ENCODE measurements at regions not wholly inside any gene's neighbourhood (a gene's known extent, or its start where the extent isn't known, plus 50 kb on each side); places are given as distances from the start of the nearest gene placed in this dataset.

DNA sequence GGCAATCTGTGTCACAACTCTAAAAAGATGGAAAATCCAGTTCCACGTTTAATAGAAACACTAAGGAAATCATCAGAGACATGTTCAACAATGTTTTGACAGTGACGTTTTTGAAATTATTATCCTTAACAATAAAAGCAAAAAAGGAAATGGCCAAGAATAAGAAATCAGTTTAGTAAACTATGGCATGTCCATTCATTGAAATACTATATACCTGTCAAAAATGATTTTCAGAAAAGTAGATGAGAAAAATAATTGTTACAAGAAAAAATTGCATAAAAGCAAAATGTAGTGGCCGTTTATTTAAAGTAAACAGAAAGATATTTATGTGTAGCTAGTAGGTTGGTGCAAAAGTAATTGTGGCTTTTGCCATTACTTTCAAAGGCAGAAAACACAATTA lies 345.4 kb upstream of the NPSR1 start:
- no peak for TF ChIP-seq ZNF274 (IDR thresholded peaks at IDR 0.05; ENCODE audit: low read depth, low read length)
- TF ChIP-seq YY1 (IDR thresholded peaks at IDR 0.05; ENCODE audit: insufficient read depth, insufficient read length), result no peak
- no peak for TF ChIP-seq SUZ12 (IDR thresholded peaks at IDR 0.05; ENCODE audit: extremely low read depth, insufficient read depth, insufficient read length)
- H3K36me3 ChIP-seq (ENCODE audit: insufficient read depth, insufficient read length, low read length), result no peaks in the 10 kb centered on the region
- H3K9ac ChIP-seq (ENCODE audit: insufficient read length, low read depth), result no peak overlapping the region
- H3K4me3 ChIP-seq (ENCODE audit: insufficient read length, low read depth), result no peak overlapping the region
- DNase-seq (ENCODE audit: low read depth, low spot score), result no peak
- no peaks in the 10 kb centered on the region for H3K27me3 ChIP-seq (ENCODE audit: insufficient read depth, insufficient read length)
- no peaks in the 10 kb centered on the region for H3K4me1 ChIP-seq (ENCODE audit: insufficient read depth, insufficient read length)
- H3K9me3 ChIP-seq (ENCODE audit: insufficient read depth, low read length), result peaks cover 27% of the 10 kb centered on the region

DNA sequence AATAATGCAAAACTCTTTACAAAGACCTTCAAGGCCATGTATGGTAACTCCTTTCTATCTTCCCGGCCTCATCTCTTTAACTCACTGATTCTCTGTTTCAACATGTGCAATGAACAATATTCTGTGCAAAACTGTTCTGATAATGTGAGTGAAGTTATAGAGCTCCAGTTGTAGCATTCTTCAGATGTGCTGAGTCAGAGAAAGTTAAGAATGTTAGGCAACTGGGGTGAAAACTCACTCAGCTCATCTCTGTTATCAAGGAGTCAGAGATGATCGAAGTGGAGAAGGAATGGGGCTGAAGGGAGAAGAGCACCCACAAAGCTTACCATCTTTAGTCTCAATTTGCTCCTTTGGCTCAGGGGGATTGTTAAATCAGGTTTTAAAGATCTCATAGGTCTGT lies 344.7 kb upstream of the NPSR1 start:
- Histone ChIP-seq H3K9me3 (ENCODE audit: insufficient read depth, low read length) (peaks cover 27% of the 10 kb centered on the region), H3K4me1 (ENCODE audit: insufficient read depth, insufficient read length) (no peaks in the 10 kb centered on the region), H3K36me3 (ENCODE audit: insufficient read depth, insufficient read length, low read length) (no peaks in the 10 kb centered on the region), H3K4me3 (ENCODE audit: insufficient read length, low read depth) (no peak overlapping the region), H3K9ac (ENCODE audit: insufficient read length, low read depth) (no peak overlapping the region), H3K27me3 (ENCODE audit: insufficient read depth, insufficient read length) (no peaks in the 10 kb centered on the region)
- DNase-seq (ENCODE audit: low read depth, low spot score), result no peak
- TF ChIP-seq ZNF274 (IDR thresholded peaks at IDR 0.05; ENCODE audit: low read depth, low read length), result no peak
- TF ChIP-seq SUZ12 (IDR thresholded peaks at IDR 0.05; ENCODE audit: extremely low read depth, insufficient read depth, insufficient read length), result no peak
- TF ChIP-seq YY1 (IDR thresholded peaks at IDR 0.05; ENCODE audit: insufficient read depth, insufficient read length), result no peak

DNA sequence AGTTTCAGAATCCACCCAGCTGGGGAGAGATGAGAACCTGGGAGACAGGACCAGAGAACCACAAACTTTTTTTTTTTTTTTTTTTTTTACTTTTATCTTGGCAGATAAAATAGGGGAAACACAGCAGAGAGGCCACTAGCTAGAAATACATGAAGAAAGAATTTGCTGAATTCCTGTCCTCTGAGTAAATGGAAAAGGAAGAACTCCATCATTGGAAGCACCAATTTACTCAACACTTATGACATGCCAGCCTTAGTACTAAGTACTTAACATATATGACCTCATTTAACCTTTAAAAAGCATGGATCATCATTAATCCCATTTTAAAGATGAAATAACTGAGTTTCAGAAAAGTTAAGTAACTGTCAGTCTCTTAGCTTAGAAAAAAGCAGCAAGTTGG lies 343.0 kb upstream of the NPSR1 start:
- Histone ChIP-seq H3K9me3 (ENCODE audit: insufficient read depth, low read length) (peaks cover 27% of the 10 kb centered on the region), H3K4me3 (ENCODE audit: insufficient read length, low read depth) (no peak overlapping the region), H3K9ac (ENCODE audit: insufficient read length, low read depth) (no peak overlapping the region), H3K36me3 (ENCODE audit: insufficient read depth, insufficient read length, low read length) (no peaks in the 10 kb centered on the region), H3K27me3 (ENCODE audit: insufficient read depth, insufficient read length) (no peaks in the 10 kb centered on the region), H3K4me1 (ENCODE audit: insufficient read depth, insufficient read length) (no peaks in the 10 kb centered on the region)
- TF ChIP-seq SUZ12 (IDR thresholded peaks at IDR 0.05; ENCODE audit: extremely low read depth, insufficient read depth, insufficient read length), result no peak
- no peak for TF ChIP-seq YY1 (IDR thresholded peaks at IDR 0.05; ENCODE audit: insufficient read depth, insufficient read length)
- no peak for TF ChIP-seq ZNF274 (IDR thresholded peaks at IDR 0.05; ENCODE audit: low read depth, low read length)
- DNase-seq (ENCODE audit: low read depth, low spot score), result no peak

DNA sequence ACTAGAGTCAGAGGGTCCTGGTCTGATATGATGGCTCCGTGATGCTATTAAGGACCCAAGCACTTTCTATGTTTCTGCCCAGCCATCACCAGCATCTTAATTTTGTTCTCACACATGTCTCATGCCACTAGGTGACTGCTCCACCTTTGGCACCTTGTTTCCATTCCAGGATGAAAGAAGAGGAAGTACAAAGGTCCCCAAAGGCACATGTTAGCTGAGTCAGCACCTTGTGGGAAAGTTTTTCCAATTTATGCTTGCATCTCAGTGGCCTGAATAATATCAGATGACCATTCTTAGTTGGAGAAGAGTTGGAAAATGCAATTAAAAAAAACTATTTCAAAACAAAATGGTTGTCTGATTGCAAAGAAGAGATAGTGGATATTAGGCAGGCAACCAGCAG lies 341.0 kb upstream of the NPSR1 start:
- TF ChIP-seq ZNF274 (IDR thresholded peaks at IDR 0.05; ENCODE audit: low read depth, low read length) (no peak), YY1 (IDR thresholded peaks at IDR 0.05; ENCODE audit: insufficient read depth, insufficient read length) (no peak), SUZ12 (IDR thresholded peaks at IDR 0.05; ENCODE audit: extremely low read depth, insufficient read depth, insufficient read length) (no peak)
- Histone ChIP-seq H3K27me3 (ENCODE audit: insufficient read depth, insufficient read length) (no peaks in the 10 kb centered on the region), H3K4me3 (ENCODE audit: insufficient read length, low read depth) (no peak overlapping the region), H3K36me3 (ENCODE audit: insufficient read depth, insufficient read length, low read length) (no peaks in the 10 kb centered on the region), H3K9me3 (ENCODE audit: insufficient read depth, low read length) (peaks cover 15% of the 10 kb centered on the region), H3K9ac (ENCODE audit: insufficient read length, low read depth) (no peak overlapping the region), H3K4me1 (ENCODE audit: insufficient read depth, insufficient read length) (no peaks in the 10 kb centered on the region)
- no peak for DNase-seq (ENCODE audit: low read depth, low spot score)

DNA sequence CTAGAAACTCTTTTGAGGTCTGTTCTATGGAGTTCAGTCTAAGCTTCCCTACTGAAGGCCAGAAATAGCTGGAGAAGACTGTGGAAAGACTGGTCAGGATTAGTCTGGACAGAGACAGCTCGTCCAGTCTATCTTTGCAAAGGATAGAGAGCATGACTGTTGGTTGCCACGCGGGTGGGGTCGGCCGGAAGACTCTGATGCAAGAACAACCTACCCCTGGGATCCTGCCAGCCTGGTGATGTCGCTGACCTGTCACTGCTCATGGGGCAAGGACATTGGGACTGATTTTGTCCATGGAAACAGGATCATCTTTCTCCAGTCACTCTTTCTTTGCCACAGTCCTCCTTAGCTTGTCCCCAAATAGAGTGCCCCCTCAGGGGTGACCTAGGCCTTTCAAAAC lies 337.6 kb upstream of the NPSR1 start:
- H3K36me3 ChIP-seq (ENCODE audit: insufficient read depth, insufficient read length, low read length), result no peaks in the 10 kb centered on the region
- H3K4me1 ChIP-seq (ENCODE audit: insufficient read depth, insufficient read length), result no peaks in the 10 kb centered on the region
- H3K27me3 ChIP-seq (ENCODE audit: insufficient read depth, insufficient read length), result no peaks in the 10 kb centered on the region
- no peak for DNase-seq (ENCODE audit: low read depth, low spot score)
- no peak overlapping the region for H3K4me3 ChIP-seq (ENCODE audit: insufficient read length, low read depth)
- no peak overlapping the region for H3K9ac ChIP-seq (ENCODE audit: insufficient read length, low read depth)
- no peaks in the 10 kb centered on the region for H3K9me3 ChIP-seq (ENCODE audit: insufficient read depth, low read length)
- no peak for TF ChIP-seq SUZ12 (IDR thresholded peaks at IDR 0.05; ENCODE audit: extremely low read depth, insufficient read depth, insufficient read length)
- TF ChIP-seq ZNF274 (IDR thresholded peaks at IDR 0.05; ENCODE audit: low read depth, low read length), result no peak
- no peak for TF ChIP-seq YY1 (IDR thresholded peaks at IDR 0.05; ENCODE audit: insufficient read depth, insufficient read length)

DNA sequence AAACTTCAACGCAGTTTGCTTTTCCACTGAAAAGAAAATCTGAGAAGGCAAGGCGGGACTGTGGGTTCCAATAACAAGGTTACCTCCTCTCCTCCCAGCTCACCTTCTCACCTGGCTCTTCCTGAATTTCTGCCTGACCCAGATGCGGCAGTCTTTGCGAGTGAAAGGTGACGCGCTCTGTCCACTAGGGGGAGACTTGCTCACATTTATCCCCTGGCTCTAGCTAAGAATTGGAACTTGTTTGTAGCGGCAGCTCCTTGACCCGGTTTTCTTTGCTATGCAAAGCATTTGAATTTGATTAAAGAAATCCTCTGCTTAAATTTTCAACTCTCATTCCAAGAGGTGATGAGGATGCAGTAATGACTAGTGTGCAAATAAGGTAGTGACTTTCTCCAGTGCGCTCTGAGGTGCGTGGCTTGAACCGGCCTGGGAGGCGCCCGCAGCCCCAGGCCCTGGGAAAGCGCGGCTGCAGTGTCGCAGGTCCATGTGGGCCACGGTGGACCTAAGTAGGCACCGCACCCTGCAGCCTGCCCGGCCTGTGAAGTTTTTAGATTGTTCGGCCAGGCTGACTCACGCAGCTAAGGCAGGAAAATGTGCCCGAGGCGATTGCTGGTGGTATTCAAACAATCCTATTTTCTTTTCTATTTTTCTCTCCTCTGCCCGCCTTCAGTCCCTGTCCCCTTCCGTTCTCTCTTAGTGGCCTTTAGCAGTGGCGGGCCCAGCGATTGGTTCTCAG lies 336.9 kb upstream of the NPSR1 start:
- H3K36me3 ChIP-seq (ENCODE audit: insufficient read depth, insufficient read length, low read length), result no peaks in the 10 kb centered on the region
- no peaks in the 10 kb centered on the region for H3K27me3 ChIP-seq (ENCODE audit: insufficient read depth, insufficient read length)
- peak; percentile 79 for DNase-seq (ENCODE audit: low read depth, low spot score)
- peak overlapping the region; percentile 23 for H3K4me3 ChIP-seq (ENCODE audit: insufficient read length, low read depth)
- no peaks in the 10 kb centered on the region for H3K4me1 ChIP-seq (ENCODE audit: insufficient read depth, insufficient read length)
- H3K9me3 ChIP-seq (ENCODE audit: insufficient read depth, low read length), result no peaks in the 10 kb centered on the region
- no peak overlapping the region for H3K9ac ChIP-seq (ENCODE audit: insufficient read length, low read depth)
- no peak for TF ChIP-seq ZNF274 (IDR thresholded peaks at IDR 0.05; ENCODE audit: low read depth, low read length)
- TF ChIP-seq YY1 (IDR thresholded peaks at IDR 0.05; ENCODE audit: insufficient read depth, insufficient read length), result no peak
- TF ChIP-seq SUZ12 (IDR thresholded peaks at IDR 0.05; ENCODE audit: extremely low read depth, insufficient read depth, insufficient read length), result no peak

DNA sequence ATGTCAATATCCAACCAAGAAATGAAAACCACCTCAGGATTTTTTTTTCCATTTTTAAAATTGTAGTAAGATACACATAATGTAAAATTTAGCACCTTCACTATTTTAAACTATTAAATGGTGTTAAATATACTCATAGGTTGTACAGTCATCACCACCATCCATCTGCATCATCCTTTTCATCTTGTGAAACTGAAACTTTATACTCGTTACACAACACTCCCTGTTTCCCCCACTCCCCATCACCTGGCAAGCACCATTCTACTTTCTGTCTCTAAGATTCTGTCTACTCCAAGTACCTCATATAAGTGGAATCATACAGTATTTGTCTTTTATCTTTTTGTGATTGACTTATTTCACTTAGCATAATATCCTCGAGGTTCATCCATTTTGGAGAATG lies 335.2 kb upstream of the NPSR1 start:
- no peak for DNase-seq (ENCODE audit: low read depth, low spot score)
- H3K4me1 ChIP-seq (ENCODE audit: insufficient read depth, insufficient read length), result no peaks in the 10 kb centered on the region
- no peaks in the 10 kb centered on the region for H3K9me3 ChIP-seq (ENCODE audit: insufficient read depth, low read length)
- no peak overlapping the region for H3K4me3 ChIP-seq (ENCODE audit: insufficient read length, low read depth)
- no peaks in the 10 kb centered on the region for H3K27me3 ChIP-seq (ENCODE audit: insufficient read depth, insufficient read length)
- TF ChIP-seq YY1 (IDR thresholded peaks at IDR 0.05; ENCODE audit: insufficient read depth, insufficient read length), result no peak
- TF ChIP-seq ZNF274 (IDR thresholded peaks at IDR 0.05; ENCODE audit: low read depth, low read length), result no peak
- no peak for TF ChIP-seq SUZ12 (IDR thresholded peaks at IDR 0.05; ENCODE audit: extremely low read depth, insufficient read depth, insufficient read length)
- H3K9ac ChIP-seq (ENCODE audit: insufficient read length, low read depth), result no peak overlapping the region
- H3K36me3 ChIP-seq (ENCODE audit: insufficient read depth, insufficient read length, low read length), result no peaks in the 10 kb centered on the region
